ENCODE measurements at regions not wholly inside any gene's neighbourhood (a gene's known extent, or its start where the extent isn't known, plus 50 kb on each side); places are given as distances from the start of the nearest gene placed in this dataset.

- in situ Hi-C loops (cut with MboI; ENCODE audit: low pct_unique_long_range_greater_than_20kb, low sequenced_read_pairs, unreplicated experiment) = no loop called here
- DNase-seq (ENCODE audit: low spot score) = no peak
- no peak for TF ChIP-seq CTCF (IDR thresholded peaks at IDR 0.05; ENCODE audit: extremely low read depth, insufficient read depth, missing control alignments)
Observed at GRCh38 chr18:67001052-67001451, 397.2 kb upstream of the CDH19 start.

GRCh38 chr18:66999003-66999402 lies 395.1 kb upstream of the CDH19 start:
- no peak for TF ChIP-seq CTCF (IDR thresholded peaks at IDR 0.05; ENCODE audit: extremely low read depth, insufficient read depth, missing control alignments)
- in situ Hi-C loops (cut with MboI; ENCODE audit: low pct_unique_long_range_greater_than_20kb, low sequenced_read_pairs, unreplicated experiment) = no loop called here
- DNase-seq (ENCODE audit: low spot score) = no peak

- DNase-seq (ENCODE audit: low spot score) = no peak
- in situ Hi-C loops (cut with MboI; ENCODE audit: low pct_unique_long_range_greater_than_20kb, low sequenced_read_pairs, unreplicated experiment) = no loop called here
Observed at GRCh38 chr18:66995270-66995669, 391.4 kb upstream of the CDH19 start.

GRCh38 chr18:66994790-66995189 lies 390.9 kb upstream of the CDH19 start:
- TF ChIP-seq CTCF (IDR thresholded peaks at IDR 0.05; ENCODE audit: extremely low read depth, insufficient read depth, missing control alignments) = no peak
- no peak for DNase-seq (ENCODE audit: low spot score)
- in situ Hi-C loops (cut with MboI; ENCODE audit: low pct_unique_long_range_greater_than_20kb, low sequenced_read_pairs, unreplicated experiment) = no loop called here

More at GRCh38 chr18:66995270-66995669, 391.4 kb upstream of the CDH19 start:
- no peak for TF ChIP-seq CTCF (IDR thresholded peaks at IDR 0.05; ENCODE audit: extremely low read depth, insufficient read depth, missing control alignments)

- no peak for DNase-seq (ENCODE audit: low spot score)
- in situ Hi-C loops (cut with MboI; ENCODE audit: low pct_unique_long_range_greater_than_20kb, low sequenced_read_pairs, unreplicated experiment) = no loop called here
- no peak for TF ChIP-seq CTCF (IDR thresholded peaks at IDR 0.05; ENCODE audit: extremely low read depth, insufficient read depth, missing control alignments)
Observed at GRCh38 chr18:66993492-66993891, 389.6 kb upstream of the CDH19 start.

GRCh38 chr18:66990909-66991308 lies 387.0 kb upstream of the CDH19 start:
- DNase-seq (ENCODE audit: low spot score) = no peak
- no peak for TF ChIP-seq CTCF (IDR thresholded peaks at IDR 0.05; ENCODE audit: extremely low read depth, insufficient read depth, missing control alignments)
- in situ Hi-C loops (cut with MboI; ENCODE audit: low pct_unique_long_range_greater_than_20kb, low sequenced_read_pairs, unreplicated experiment) = no loop called here

- in situ Hi-C loops (cut with MboI; ENCODE audit: low pct_unique_long_range_greater_than_20kb, low sequenced_read_pairs, unreplicated experiment) = no loop called here
- DNase-seq (ENCODE audit: low spot score) = no peak
- no peak for TF ChIP-seq CTCF (IDR thresholded peaks at IDR 0.05; ENCODE audit: extremely low read depth, insufficient read depth, missing control alignments)
Observed at GRCh38 chr18:66979009-66979408, 375.1 kb upstream of the CDH19 start.

Measured in GM13977 (cell line).